H1 (cell line): ENCODE measurements at regions not wholly inside any gene's neighbourhood (a gene's known extent, or its start where the extent isn't known, plus 50 kb on each side); places are given as distances from the start of the nearest gene placed in this dataset.

ENCODE experiments used
- CTCF ChIA-PET: fragments of 300-600 bp; sonication (Branson Sonifier 250); formaldehyde crosslinking; loops from one replicate; lab custom pipeline; 2021; ENCODE audit not compliant: partially characterized antibody; lab: Charles Lee
- POLR2A ChIA-PET: fragments of 300-600 bp; sonication (Branson Sonifier 250); formaldehyde crosslinking; loops from one replicate; lab custom pipeline; 2021; ENCODE audit warnings: inconsistent platforms; ENCODE audit not compliant: partially characterized antibody; lab: Charles Lee
- DNase-seq, 2 experiments: peaks; one replicate each; pipeline versions ENCODE4 v3.0.0 to v3.0.0-alpha.2; 2010 to 2022; ENCODE audit warnings: low spot score in 2 of 2, low read depth in 1 of 2, mixed read lengths in 1 of 2
- FAIRE-seq: peaks from 2 replicates; lab custom pipeline; 2011; peaks lifted over from hg19 to GRCh38; lab: Jason Lieb, UNC
- H2AFZ ChIP-seq: 2 replicates; pipeline ENCODE4 v1.8.1; 2012; ENCODE audit warnings: low read length, inconsistent platforms
- H2AK5ac ChIP-seq: 2 replicates; pipeline ENCODE4 v1.6.1; 2013; ENCODE audit warnings: low read depth, low read length
- H2BK120ac ChIP-seq: replicated peaks from 2 replicates; pipeline ENCODE3; 2013; ENCODE audit warnings: low read depth, low read length, inconsistent platforms
- H2BK12ac ChIP-seq: 2 replicates; pipeline ENCODE4 v1.6.1; 2013; ENCODE audit warnings: low read depth, low read length
- H2BK15ac ChIP-seq: 2 replicates; pipeline ENCODE4 v1.6.1; 2013; ENCODE audit warnings: low read length
- H2BK20ac ChIP-seq: 2 replicates; pipeline ENCODE4 v1.6.1; 2013; ENCODE audit warnings: low read length
- H2BK5ac ChIP-seq: 2 replicates; pipeline ENCODE4 v1.6.1; 2013; ENCODE audit warnings: low read depth, low read length
- H3K14ac ChIP-seq: 2 replicates; pipeline ENCODE4 v1.6.1; 2013; ENCODE audit warnings: inconsistent platforms; ENCODE audit not compliant: insufficient read length
- H3K18ac ChIP-seq: 2 replicates; pipeline ENCODE4 v1.6.1; 2013; ENCODE audit warnings: low read length; ENCODE audit errors: extremely low read depth
- H3K23ac ChIP-seq: 2 replicates; pipeline ENCODE4 v1.6.1; 2013; ENCODE audit warnings: inconsistent platforms; ENCODE audit not compliant: insufficient read length
- H3K23me2 ChIP-seq: 2 replicates; pipeline ENCODE4 v1.6.1; 2013; ENCODE audit warnings: low read depth, low read length
- H3K27ac ChIP-seq: 2 replicates; pipeline ENCODE4 v1.6.1; 2011; ENCODE audit warnings: low read depth, low read length, inconsistent platforms
- H3K27me3 ChIP-seq, 4 experiments: replicated peaks in 1 of 4; 1 replicate in 1 of 4; 2 replicates in 3 of 4; pipeline versions ENCODE4 v1.6.1 to v1.8.1; 2011 to 2013; ENCODE audit warnings: low read length in 3 of 4, mild to moderate bottlenecking in 3 of 4, inconsistent platforms in 2 of 4, mixed read lengths in 2 of 4, moderate library complexity in 1 of 4; ENCODE audit not compliant: control insufficient read depth in 3 of 4, insufficient read depth in 3 of 4; ENCODE audit errors: extremely low read depth in 1 of 4
- H3K36me3 ChIP-seq, 4 experiments: 2 replicates each; pipeline versions ENCODE4 v1.6.1 to v1.8.1; 2011 to 2013; ENCODE audit warnings: mild to moderate bottlenecking in 4 of 4, low read length in 3 of 4, moderate library complexity in 2 of 4, control low read depth in 1 of 4, inconsistent platforms in 1 of 4; ENCODE audit not compliant: insufficient read depth in 4 of 4, control insufficient read depth in 2 of 4
- H3K4ac ChIP-seq: replicated peaks from 2 replicates; pipeline ENCODE3; 2013; ENCODE audit warnings: low read length, low read depth, mixed read lengths, inconsistent platforms; ENCODE audit not compliant: insufficient read length
- H3K4me1 ChIP-seq, 4 experiments: replicated peaks in 1 of 4; 1 replicate in 1 of 4; 2 replicates in 3 of 4; pipeline versions ENCODE4 v1.6.1 to v1.8.1; 2011 to 2013; ENCODE audit warnings: low read length in 3 of 4, inconsistent platforms in 2 of 4, mixed read lengths in 1 of 4; ENCODE audit not compliant: insufficient read depth in 4 of 4, control insufficient read depth in 3 of 4
- H3K4me2 ChIP-seq, 2 experiments: 2 replicates each; pipeline versions ENCODE4 v1.6.1 to v1.8.1; 2011 to 2013; ENCODE audit warnings: low read depth in 2 of 2, low read length in 2 of 2, control low read depth in 1 of 2, inconsistent platforms in 1 of 2, mild to moderate bottlenecking in 1 of 2; ENCODE audit not compliant: insufficient read depth in 1 of 2
- H3K4me3 ChIP-seq, 4 experiments: fragments of 200-600, 300-600 bp in 1 of 4; sonication (generic), shearing (Covaris generic), sonication (Bioruptor Twin) in 1 of 4; 2 replicates each; pipeline versions ENCODE4 v1.5.1 to v1.8.1; 2011 to 2016; ENCODE audit warnings: low read length in 4 of 4, low read depth in 3 of 4, control low read depth in 2 of 4, inconsistent platforms in 2 of 4, mild to moderate bottlenecking in 2 of 4, mixed read lengths in 1 of 4, moderate library complexity in 1 of 4; ENCODE audit not compliant: insufficient read depth in 2 of 4; ENCODE audit errors: extremely low read depth in 1 of 4
- H3K56ac ChIP-seq: replicated peaks from 2 replicates; pipeline ENCODE3; 2013; ENCODE audit warnings: low read depth, mild to moderate bottlenecking, mixed read lengths, low read length, inconsistent platforms; ENCODE audit not compliant: insufficient read length
- H3K79me1 ChIP-seq: 2 replicates; pipeline ENCODE4 v1.6.1; 2013; ENCODE audit warnings: low read depth, low read length, control low read depth
- H3K79me2 ChIP-seq, 2 experiments: 2 replicates each; pipeline versions ENCODE4 v1.6.1 to v1.8.1; 2012 to 2013; ENCODE audit warnings: low read length in 2 of 2, mild to moderate bottlenecking in 2 of 2, inconsistent platforms in 1 of 2; ENCODE audit not compliant: insufficient read depth in 2 of 2, control insufficient read depth in 1 of 2
- H3K9ac ChIP-seq, 4 experiments: replicated peaks in 1 of 4; 1 replicate in 1 of 4; 2 replicates in 3 of 4; pipeline versions ENCODE4 v1.6.1 to v1.8.1; 2011 to 2013; ENCODE audit warnings: low read depth in 3 of 4, low read length in 3 of 4, control low read depth in 2 of 4, mild to moderate bottlenecking in 2 of 4, moderate library complexity in 2 of 4, inconsistent platforms in 1 of 4; ENCODE audit errors: extremely low read depth in 1 of 4
- H3K9me3 ChIP-seq, 2 experiments: 2 replicates each; pipeline versions ENCODE4 v1.6.1 to v1.8.1; 2012 to 2013; ENCODE audit warnings: mild to moderate bottlenecking in 2 of 2, moderate library complexity in 2 of 2, control low read depth in 1 of 2, inconsistent platforms in 1 of 2, low read depth in 1 of 2, low read length in 1 of 2, mixed read lengths in 1 of 2; ENCODE audit not compliant: insufficient read depth in 2 of 2
- H4K20me1 ChIP-seq, 2 experiments: replicated peaks in 1 of 2; 2 replicates each; pipeline versions ENCODE3 to v1.8.1; 2011 to 2013; ENCODE audit warnings: inconsistent platforms in 2 of 2, low read length in 2 of 2, mild to moderate bottlenecking in 1 of 2; ENCODE audit not compliant: insufficient read depth in 2 of 2, control insufficient read depth in 1 of 2
- H4K5ac ChIP-seq: 2 replicates; pipeline ENCODE4 v1.6.1; 2013; ENCODE audit warnings: low read length, low read depth, mixed read lengths, inconsistent platforms; ENCODE audit not compliant: insufficient read length
- H4K8ac ChIP-seq: 2 replicates; pipeline ENCODE4 v1.8.0; 2013; ENCODE audit warnings: mild to moderate bottlenecking, moderate library complexity, low read length, inconsistent platforms; ENCODE audit not compliant: insufficient read depth; ENCODE audit errors: extremely low read depth
- H4K91ac ChIP-seq: replicated peaks from 2 replicates; pipeline ENCODE3; 2013; ENCODE audit warnings: low read length, mixed read lengths, inconsistent platforms; ENCODE audit not compliant: insufficient read length
- CEBPB ChIP-seq: IDR thresholded peaks from 2 replicates; pipeline ENCODE4 v1.6.1; 2012; ENCODE audit warnings: low read depth, low read length
- CTBP2 ChIP-seq: IDR thresholded peaks from 2 replicates; pipeline ENCODE4 v1.7.0; 2011; ENCODE audit warnings: borderline replicate concordance, mild to moderate bottlenecking, moderate library complexity, mixed read lengths, low read length; ENCODE audit not compliant: insufficient read depth, insufficient read length
- EP300 ChIP-seq, 2 experiments: IDR thresholded peaks; 1 replicate in 1 of 2; 2 replicates in 1 of 2; pipeline ENCODE4 v1.6.1; 2011 to 2012; ENCODE audit warnings: low read depth in 2 of 2, low read length in 2 of 2, mild to moderate bottlenecking in 2 of 2, borderline replicate concordance in 1 of 2, inconsistent platforms in 1 of 2, moderate library complexity in 1 of 2
- RFX5 ChIP-seq: IDR thresholded peaks from 2 replicates; pipeline ENCODE4 v1.6.1; 2011; ENCODE audit warnings: low read depth, low read length, improper control_type of control experiment, borderline replicate concordance
- SIRT6 ChIP-seq: IDR thresholded peaks from one replicate; pipeline ENCODE4 v1.7.1; 2012; ENCODE audit warnings: low read length, inconsistent platforms
- ZNF274 ChIP-seq: IDR thresholded peaks from 2 replicates; pipeline ENCODE4 v1.7.0; 2012; ENCODE audit warnings: low read length, borderline replicate concordance; ENCODE audit errors: extremely low read depth
- WGBS, 2 experiments: shearing (Covaris generic) in 1 of 2; methylation state at CpG; one replicate each; pipeline versions ENCODE4 v1.1.6 to v1.1.7; 2013 to 2015; ENCODE audit warnings: low lambda C conversion rate in 2 of 2, mixed read lengths in 2 of 2, inconsistent platforms in 1 of 2, low coverage in 1 of 2, missing lambda C conversion rate in 1 of 2; ENCODE audit not compliant: insufficient replicate concordance in 2 of 2, insufficient coverage in 1 of 2, insufficient read length in 1 of 2; ENCODE audit errors: extremely low coverage in 1 of 2, missing lambda C conversion rate in 1 of 2; 5-methylcytosine and 5-hydroxymethylcytosine counted together
- TF ChIP-seq, protein P1 (sequence below): IDR thresholded peaks from 2 replicates; pipeline ENCODE4 v1.6.1; 2011; ENCODE audit warnings: low read length, improper control_type of control experiment

DNA sequence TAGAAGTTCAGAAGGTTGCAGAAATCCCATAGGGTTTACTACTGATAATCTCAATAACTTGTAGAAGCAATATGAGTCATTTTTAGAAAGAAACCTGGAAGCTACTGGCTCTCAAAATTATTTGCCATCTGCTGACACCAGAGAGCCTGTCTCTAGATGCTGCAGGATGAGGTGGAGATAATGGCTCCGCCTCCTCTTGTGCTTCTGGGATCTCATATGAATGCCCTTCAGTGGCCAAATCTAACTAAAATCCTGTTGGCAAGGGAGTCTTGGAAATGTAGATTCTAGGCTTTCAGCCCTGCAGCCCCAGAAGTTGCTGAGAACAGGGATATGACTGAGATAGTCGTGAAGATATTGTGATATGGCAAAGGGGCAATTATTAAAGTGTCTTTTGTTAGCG lies 348.1 kb downstream of the CCSER2 start:
- Histone ChIP-seq H3K14ac (no peak overlapping the region), H3K9ac (no peak overlapping the region), H4K8ac (no peak overlapping the region), H3K27me3 (no peaks in the 10 kb centered on the region), H2BK20ac (no peak overlapping the region), H2BK15ac (no peak overlapping the region), H4K91ac (no peak overlapping the region), H3K9me3 (no peaks in the 10 kb centered on the region), H3K36me3 (no peaks in the 10 kb centered on the region), H3K4ac (no peak overlapping the region), H3K23ac (no peak overlapping the region), H4K20me1 (no peaks in the 10 kb centered on the region), H3K56ac (no peak overlapping the region), H3K27ac (no peak overlapping the region), H3K4me1 (no peaks in the 10 kb centered on the region), H3K79me2 (no peaks in the 10 kb centered on the region), H2AK5ac (no peak overlapping the region), H3K79me1 (no peaks in the 10 kb centered on the region), H2AFZ (no peak overlapping the region), H3K4me2 (no peak overlapping the region), H2BK5ac (no peak overlapping the region), H2BK12ac (no peak overlapping the region), H4K5ac (no peak overlapping the region), H3K4me3 (no peak overlapping the region), H3K23me2 (no peaks in the 10 kb centered on the region), H3K18ac (no peak overlapping the region), H2BK120ac (no peak overlapping the region)
- ChIA-PET POLR2A (no interaction called here), CTCF (interaction anchor here (0.7 to 0.9 kb wide), 2 partner anchors 15 to 40 kb away, joined by 3 to 5 read pairs; no protein-coding TSS in a partner anchor)
- DNase-seq (no peak), FAIRE-seq (no peak)
- WGBS, 2 experiments = 78% methylated on average over 3 of the region's 3 CpGs; no CpG with 5 or more reads in 1 of the 2 experiments
- TF ChIP-seq RFX5 (no peak), ZNF274 (no peak), SIRT6 (no peak), EP300 (IDR thresholded peaks at IDR 0.05; ENCODE audit: borderline replicate concordance in 1 of 2, low read depth in 2 of 2, low read length in 2 of 2) (no peak), CEBPB (no peak), CTBP2 (no peak)
- TF ChIP-seq, protein P1, sequence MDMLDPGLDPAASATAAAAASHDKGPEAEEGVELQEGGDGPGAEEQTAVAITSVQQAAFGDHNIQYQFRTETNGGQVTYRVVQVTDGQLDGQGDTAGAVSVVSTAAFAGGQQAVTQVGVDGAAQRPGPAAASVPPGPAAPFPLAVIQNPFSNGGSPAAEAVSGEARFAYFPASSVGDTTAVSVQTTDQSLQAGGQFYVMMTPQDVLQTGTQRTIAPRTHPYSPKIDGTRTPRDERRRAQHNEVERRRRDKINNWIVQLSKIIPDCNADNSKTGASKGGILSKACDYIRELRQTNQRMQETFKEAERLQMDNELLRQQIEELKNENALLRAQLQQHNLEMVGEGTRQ = no peak
